OCI-LY7 (cell line): ENCODE measurements at regions not wholly inside any gene's neighbourhood (a gene's known extent, or its start where the extent isn't known, plus 50 kb on each side); places are given as distances from the start of the nearest gene placed in this dataset.

Source experiments
- BruUV-seq: library from RNA; stranded (reverse); fragments of 400-500 nt; replicated peaks from 2 replicates; lab custom pipeline; 2021; lab: Mats Ljungman, UMichigan
- CTCF ChIA-PET: fragments of 300-600 bp; sonication (Branson Sonifier 250); formaldehyde crosslinking; loops from one replicate; lab custom pipeline; 2022; ENCODE audit warnings: antibody characterized with exemption; ENCODE audit not compliant: unreplicated experiment; lab: Charles Lee
- POLR2A ChIA-PET: fragments of 300-600 bp; sonication (Branson Sonifier 250); formaldehyde crosslinking; loops from one replicate; lab custom pipeline; 2022; ENCODE audit warnings: antibody characterized with exemption; lab: Charles Lee
- DNase-seq: peaks from one replicate; pipeline ENCODE4 v3.0.0-alpha.2; 2015; ENCODE audit warnings: low spot score
- H2AFZ ChIP-seq: fragments of 200-600 bp; sonication (generic), shearing (Covaris generic); 2 replicates; pipeline ENCODE4 v1.6.1; 2014; ENCODE audit warnings: mild to moderate bottlenecking, antibody characterized with exemption, low read length, moderate library complexity
- H3K27ac ChIP-seq: fragments of 200-600 bp; sonication (generic); 2 replicates; pipeline ENCODE4 v1.5.1; 2014; ENCODE audit warnings: mixed run types, low read depth, mild to moderate bottlenecking, moderate library complexity, low read length, inconsistent platforms; ENCODE audit not compliant: poor library complexity, severe bottlenecking
- H3K36me3 ChIP-seq: fragments of 200-600 bp; sonication (generic); 2 replicates; pipeline ENCODE4 v1.6.1; 2014; ENCODE audit warnings: mild to moderate bottlenecking, antibody characterized with exemption, low read length, moderate library complexity, mixed read lengths; ENCODE audit not compliant: insufficient read depth
- H3K4me1 ChIP-seq: fragments of 200-600 bp; sonication (generic); 2 replicates; pipeline ENCODE4 v1.5.1; 2014; ENCODE audit warnings: mild to moderate bottlenecking, low read length; ENCODE audit not compliant: insufficient read depth, poor library complexity, severe bottlenecking
- H3K4me2 ChIP-seq: fragments of 200-600 bp; sonication (generic); 2 replicates; pipeline ENCODE4 v1.6.1; 2014; ENCODE audit warnings: mild to moderate bottlenecking, low read length
- H3K4me3 ChIP-seq: fragments of 200-600 bp; sonication (generic); 2 replicates; pipeline ENCODE4 v1.5.1; 2014; ENCODE audit warnings: mild to moderate bottlenecking, low read depth, low read length; ENCODE audit not compliant: poor library complexity, severe bottlenecking
- H3K79me2 ChIP-seq: fragments of 200-600 bp; sonication (generic); 2 replicates; pipeline ENCODE4 v1.6.1; 2016; ENCODE audit warnings: low read depth, mild to moderate bottlenecking, low read length, moderate library complexity, mixed read lengths; ENCODE audit not compliant: insufficient read depth
- H3K9me2 ChIP-seq: fragments of 200-600 bp; sonication (generic); 2 replicates; pipeline ENCODE4 v1.6.1; 2016; ENCODE audit warnings: mild to moderate bottlenecking, low read length, mixed read lengths; ENCODE audit not compliant: insufficient read depth
- H3K9me3 ChIP-seq: fragments of 200-600 bp; sonication (generic); 2 replicates; pipeline ENCODE4 v1.6.1; 2014; ENCODE audit warnings: mild to moderate bottlenecking, mixed run types, low read length, mixed read lengths
- H4K20me1 ChIP-seq: fragments of 200-600 bp; sonication (generic); 2 replicates; pipeline ENCODE4 v1.6.1; 2014; ENCODE audit warnings: mild to moderate bottlenecking, antibody characterized with exemption, low read length, moderate library complexity, mixed read lengths; ENCODE audit not compliant: insufficient read depth
- CTCF ChIP-seq: fragments of 200-600 bp; sonication (generic); conservative IDR thresholded peaks from 2 replicates; pipeline ENCODE4 v1.5.1; 2014; ENCODE audit warnings: mild to moderate bottlenecking, antibody characterized with exemption, low read length, moderate library complexity, mixed read lengths
- EZH2phosphoT487 ChIP-seq: fragments of 200-600 bp; sonication (generic); IDR thresholded peaks from 2 replicates; pipeline ENCODE4 v1.6.1; 2018; ENCODE audit warnings: low read depth, borderline replicate concordance, mild to moderate bottlenecking, mixed run types, antibody characterized with exemption, low read length, moderate library complexity, mixed read lengths
- intact Hi-C: fragments of 100-400 bp; cut with micrococcal nuclease; formaldehyde crosslinking; loops from one replicate; pipeline ENCODE4 v1.10.0; 2022; ENCODE audit not compliant: unreplicated experiment

GRCh38 chr18:66676699-66677098 is 72.8 kb upstream of the CDH19 start:
- intact Hi-C loops, result no loop called here
- no peak overlapping the region for H3K27ac ChIP-seq
- H3K4me3 ChIP-seq, result no peak overlapping the region
- no peaks in the 10 kb centered on the region for H4K20me1 ChIP-seq
- ChIA-PET CTCF (no interaction called here), POLR2A (no interaction called here)
- BruUV-seq, result no TSS peak
- H3K36me3 ChIP-seq, result no peaks in the 10 kb centered on the region
- H2AFZ ChIP-seq, result no peak overlapping the region
- no peaks in the 10 kb centered on the region for H3K9me3 ChIP-seq
- no peak overlapping the region for H3K4me2 ChIP-seq
- H3K9me2 ChIP-seq, result no peaks in the 10 kb centered on the region
- H3K79me2 ChIP-seq, result no peaks in the 10 kb centered on the region
- TF ChIP-seq EZH2phosphoT487, result no peak
- TF ChIP-seq CTCF, result no peak
- DNase-seq, result no peak
- no peaks in the 10 kb centered on the region for H3K4me1 ChIP-seq

GRCh38 chr18:66674286-66674685 is 70.4 kb upstream of the CDH19 start:
- Histone ChIP-seq H3K9me3 (no peaks in the 10 kb centered on the region), H3K27ac (no peak overlapping the region), H3K4me3 (no peak overlapping the region), H3K9me2 (no peaks in the 10 kb centered on the region), H2AFZ (no peak overlapping the region), H3K4me1 (no peaks in the 10 kb centered on the region), H3K4me2 (no peak overlapping the region), H4K20me1 (no peaks in the 10 kb centered on the region), H3K36me3 (no peaks in the 10 kb centered on the region), H3K79me2 (no peaks in the 10 kb centered on the region)
- TF ChIP-seq EZH2phosphoT487 (no peak), CTCF (no peak)
- ChIA-PET POLR2A (no interaction called here), CTCF (no interaction called here)
- intact Hi-C loops, result no loop called here
- DNase-seq, result no peak
- no TSS peak for BruUV-seq

- no peaks in the 10 kb centered on the region for H3K4me1 ChIP-seq
- DNase-seq, result no peak
- no peak overlapping the region for H3K4me3 ChIP-seq
- ChIA-PET CTCF (no interaction called here), POLR2A (interaction anchor here (1.2 kb wide), 1 partner anchor 13 kb away, joined by 3 read pairs; no protein-coding TSS in a partner anchor)
- no peaks in the 10 kb centered on the region for H3K9me2 ChIP-seq
- BruUV-seq, result no TSS peak
- no peaks in the 10 kb centered on the region for H3K36me3 ChIP-seq
- H4K20me1 ChIP-seq, result no peaks in the 10 kb centered on the region
- no peak overlapping the region for H3K4me2 ChIP-seq
- H2AFZ ChIP-seq, result no peak overlapping the region
- no peaks in the 10 kb centered on the region for H3K9me3 ChIP-seq
- TF ChIP-seq CTCF (no peak), EZH2phosphoT487 (no peak)
- intact Hi-C loops, result no loop called here
- no peaks in the 10 kb centered on the region for H3K79me2 ChIP-seq
- no peak overlapping the region for H3K27ac ChIP-seq
These were observed 64.8 kb upstream of the CDH19 start for GRCh38 chr18:66668706-66669105.
